GM18499 (cell line): ENCODE measurements at regions not wholly inside any gene's neighbourhood (a gene's known extent, or its start where the extent isn't known, plus 50 kb on each side); places are given as distances from the start of the nearest gene placed in this dataset.

Source experiments
- ATAC-seq: cut with Tn5 transposase; IDR thresholded peaks from one replicate; pipeline ENCODE4 v1.9.1; 2021; ENCODE audit warnings: moderate number of reproducible peaks; ENCODE audit not compliant: insufficient read depth, unreplicated experiment

DNA sequence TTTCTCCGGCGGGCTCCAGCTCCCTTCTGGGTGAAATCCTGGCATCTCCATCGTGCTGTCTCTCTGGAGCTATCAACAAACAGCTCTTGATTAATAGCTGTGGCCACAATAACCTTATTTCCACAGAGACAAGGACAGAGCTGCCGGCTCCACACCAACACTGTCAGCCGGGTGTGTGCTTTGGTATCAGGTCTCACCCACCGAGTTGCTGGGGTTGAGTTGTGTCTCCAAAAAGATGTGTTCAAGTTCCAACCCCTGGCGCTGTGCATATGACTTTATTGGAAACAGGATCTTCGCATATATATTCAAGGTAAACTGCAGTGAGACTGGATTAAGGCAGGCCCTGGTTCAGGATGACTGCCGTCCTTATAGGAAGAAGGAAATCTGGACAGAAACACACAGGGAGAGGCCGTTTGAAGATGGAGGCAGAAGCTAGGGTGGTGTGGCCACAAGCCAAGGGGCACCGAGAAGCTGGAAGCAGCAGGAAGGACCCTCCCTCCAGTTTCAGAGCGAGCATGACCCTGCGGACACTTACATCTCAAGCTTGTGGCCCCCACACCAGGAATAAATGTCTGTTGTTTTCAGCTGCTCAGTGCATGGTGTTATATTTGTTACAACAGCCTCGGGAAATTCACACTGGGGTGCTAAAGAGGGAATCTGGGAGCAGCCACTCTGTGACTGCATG lies 88.4 kb upstream of the TMPRSS2 start:
- ATAC-seq = no peak

DNA sequence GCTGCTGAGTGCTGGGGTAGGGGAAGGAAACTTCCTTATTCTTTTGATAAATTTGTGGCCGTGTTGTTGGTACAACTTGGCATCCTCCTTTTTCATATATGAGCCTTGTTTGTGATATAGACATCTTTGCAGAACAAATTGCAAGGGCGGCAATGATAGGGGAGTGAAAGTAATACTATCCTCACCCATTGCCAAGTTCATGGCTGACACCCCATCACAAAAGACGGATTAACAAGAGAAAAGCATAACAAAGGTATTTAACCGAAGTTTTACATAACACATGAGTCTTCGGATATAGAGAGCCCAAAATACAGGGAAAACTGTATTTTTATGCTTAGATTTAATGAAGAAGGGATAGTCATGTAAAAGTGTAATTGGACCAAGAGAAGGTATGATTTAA lies 86.3 kb upstream of the TMPRSS2 start:
- ATAC-seq = no peak

DNA sequence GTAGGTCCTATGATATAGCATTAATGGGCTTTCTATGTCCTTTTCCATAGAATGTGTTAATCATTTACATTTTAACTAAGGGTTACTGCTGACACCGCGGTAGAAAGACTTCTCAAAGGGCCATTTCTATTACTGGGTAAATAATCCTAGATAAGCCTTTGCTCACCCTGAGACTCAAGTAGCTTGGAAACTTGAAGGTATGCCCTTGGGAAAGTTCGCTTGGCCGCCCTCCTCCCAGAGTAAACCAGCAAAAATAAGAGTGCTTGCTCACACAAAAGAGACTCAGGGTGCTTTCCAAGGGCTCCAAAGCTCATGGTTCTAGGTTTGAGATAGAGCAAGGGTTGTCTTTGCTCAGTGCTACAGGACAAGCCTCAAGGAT lies 85.8 kb upstream of the TMPRSS2 start:
- ATAC-seq = no peak

DNA sequence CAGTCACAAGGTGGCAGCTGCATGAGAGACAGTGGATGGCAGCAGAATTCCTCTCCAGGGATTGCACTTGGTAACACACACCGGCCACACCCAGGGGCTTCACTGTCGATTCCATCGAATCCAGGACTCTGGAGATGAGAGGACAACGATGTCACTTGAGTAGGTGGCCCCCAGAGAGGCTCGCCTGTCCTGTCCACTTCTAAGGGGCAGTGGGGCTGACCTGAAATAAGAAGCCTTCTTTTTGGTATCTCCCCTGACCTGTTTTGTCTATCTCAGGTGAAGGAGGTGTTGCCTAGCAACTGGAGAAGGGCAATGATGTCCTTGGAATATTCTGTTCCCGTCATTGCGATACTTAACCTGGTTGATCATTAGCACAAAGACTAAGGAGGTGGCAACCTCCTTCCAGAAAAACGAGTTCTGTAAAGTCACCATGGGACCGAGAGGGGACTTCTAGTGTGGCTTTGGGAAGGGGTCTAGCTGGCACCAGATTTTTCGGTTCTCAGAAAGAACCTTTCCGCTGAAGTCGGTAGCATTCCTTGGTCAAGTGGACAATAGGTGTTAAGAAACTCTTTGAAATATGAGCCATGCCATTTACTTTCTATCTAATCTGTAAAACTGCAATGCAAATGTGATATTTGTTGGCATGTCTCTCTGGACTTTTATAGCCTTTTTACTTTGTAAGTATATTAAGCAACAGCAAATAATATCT lies 85.2 kb upstream of the TMPRSS2 start:
- ATAC-seq = no peak

DNA sequence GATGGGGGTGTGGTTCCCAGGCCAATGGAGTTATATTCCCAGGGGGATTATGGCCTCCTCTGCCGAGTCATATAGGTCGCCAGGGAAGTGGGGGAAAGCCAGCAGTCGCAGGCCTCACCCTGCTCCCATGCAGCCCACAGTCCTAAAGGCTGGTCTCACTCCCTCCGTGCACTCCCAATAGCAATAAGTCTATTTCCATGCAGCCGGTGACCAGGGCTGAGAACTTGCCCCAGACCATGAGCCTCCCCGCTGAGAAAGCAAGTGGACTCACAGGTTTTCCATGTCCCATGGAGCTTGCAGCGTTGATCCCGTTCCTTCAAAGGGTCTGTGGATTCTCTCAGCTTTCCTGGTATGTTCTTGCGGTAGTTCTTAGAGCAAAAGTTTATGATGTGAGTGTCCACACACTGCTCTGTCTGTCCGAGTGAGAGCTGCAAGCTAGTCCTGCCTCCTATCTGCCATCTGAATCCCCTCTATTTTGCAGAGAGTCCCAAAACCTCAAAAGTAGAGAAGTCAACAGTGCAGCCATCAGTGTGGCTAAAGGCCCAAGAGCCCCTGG lies 81.7 kb upstream of the TMPRSS2 start:
- no peak for ATAC-seq

DNA sequence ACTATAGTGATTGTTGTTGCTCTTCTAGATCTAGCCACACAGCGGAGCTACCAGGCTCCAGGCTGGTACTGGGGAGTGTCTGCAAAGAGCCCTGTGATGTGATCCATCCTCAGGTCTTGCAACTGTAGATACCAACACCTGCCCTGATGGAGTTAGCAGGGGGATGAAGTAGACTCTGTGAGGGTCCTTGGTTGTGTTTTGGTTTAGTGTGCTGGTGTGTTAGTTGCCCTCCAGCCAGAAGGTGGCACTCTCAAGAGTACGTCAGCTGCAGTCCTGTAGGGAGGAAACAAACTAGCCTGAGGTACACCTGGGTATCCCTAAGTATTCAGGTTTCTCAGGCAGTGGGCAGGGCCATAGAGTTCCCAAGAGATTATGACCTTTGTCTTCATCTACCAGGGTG lies 81.2 kb upstream of the TMPRSS2 start:
- no peak for ATAC-seq

DNA sequence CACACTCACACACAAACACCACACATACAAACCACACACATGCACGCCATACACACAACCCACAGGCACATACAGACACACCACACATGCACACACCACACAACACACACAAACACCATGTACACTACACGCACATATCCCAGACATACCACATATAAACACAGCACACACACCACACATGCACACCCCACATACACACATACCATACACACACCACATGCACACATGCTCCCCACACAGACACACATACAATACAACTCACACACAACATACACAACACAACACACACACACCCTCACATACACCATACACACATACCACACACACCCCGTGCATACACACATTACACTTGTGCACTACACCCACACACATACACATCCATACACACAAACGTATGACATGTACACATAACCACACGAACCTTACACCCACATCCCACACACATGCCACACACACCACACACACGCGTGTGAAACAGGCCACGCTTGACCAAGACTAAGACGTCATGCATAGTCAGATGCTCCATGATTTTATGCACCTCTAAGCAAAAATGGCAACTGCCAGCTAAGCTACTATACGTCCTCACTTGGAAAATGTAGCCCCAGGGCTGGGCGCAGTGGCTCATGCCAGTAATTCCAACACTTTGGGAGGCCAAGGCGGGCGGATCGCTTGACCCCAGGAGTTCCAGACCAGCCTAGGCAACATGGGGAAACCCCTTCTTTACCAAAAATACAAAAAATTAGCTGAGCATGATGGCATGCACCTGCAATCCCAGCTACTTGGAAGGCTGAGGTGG lies 77.4 kb upstream of the TMPRSS2 start:
- no peak for ATAC-seq

DNA sequence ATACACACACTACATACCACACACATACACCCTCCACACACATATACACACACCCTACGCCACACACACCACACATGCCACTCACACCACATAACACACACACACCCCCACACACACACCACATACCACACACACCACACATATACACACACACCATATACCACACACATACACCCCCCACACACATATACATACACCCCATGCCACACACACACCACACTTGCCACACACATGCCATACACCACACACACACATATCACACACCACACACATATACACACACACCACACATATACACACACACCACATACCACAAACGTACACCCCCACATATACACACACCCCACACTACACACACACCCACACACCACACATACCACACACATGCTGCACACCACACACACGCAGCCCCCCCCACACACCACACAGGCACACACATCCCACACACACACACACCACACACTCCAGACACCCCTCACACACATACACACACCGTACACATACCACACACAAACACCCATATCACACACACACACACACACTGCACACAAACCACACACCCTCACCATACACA lies 76.7 kb upstream of the TMPRSS2 start:
- ATAC-seq = no peak

DNA sequence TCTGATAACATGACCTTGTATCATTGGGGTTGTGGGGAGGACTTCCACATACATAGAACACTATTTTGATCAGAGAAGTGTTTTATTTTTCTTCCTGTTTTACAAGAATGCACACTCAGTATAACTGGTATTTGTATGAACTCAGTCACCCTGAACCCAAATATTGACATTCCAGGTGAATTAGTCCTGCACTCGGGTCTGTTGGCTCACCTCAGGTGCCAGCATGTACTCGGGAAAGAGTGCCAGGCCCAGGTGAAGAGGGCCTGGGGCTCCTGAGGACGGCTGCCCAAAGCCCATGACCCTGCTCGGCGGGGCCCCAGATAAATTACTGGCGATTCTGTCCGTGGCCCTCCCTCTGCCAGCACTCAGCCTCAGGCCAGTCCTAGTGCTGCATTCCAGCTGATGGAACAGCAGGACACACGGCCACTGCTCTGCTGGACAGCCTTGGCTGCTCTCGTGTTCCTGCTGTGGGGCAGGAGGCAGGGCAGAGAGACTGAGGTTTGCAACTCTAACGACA lies 75.4 kb upstream of the TMPRSS2 start:
- ATAC-seq = no peak

DNA sequence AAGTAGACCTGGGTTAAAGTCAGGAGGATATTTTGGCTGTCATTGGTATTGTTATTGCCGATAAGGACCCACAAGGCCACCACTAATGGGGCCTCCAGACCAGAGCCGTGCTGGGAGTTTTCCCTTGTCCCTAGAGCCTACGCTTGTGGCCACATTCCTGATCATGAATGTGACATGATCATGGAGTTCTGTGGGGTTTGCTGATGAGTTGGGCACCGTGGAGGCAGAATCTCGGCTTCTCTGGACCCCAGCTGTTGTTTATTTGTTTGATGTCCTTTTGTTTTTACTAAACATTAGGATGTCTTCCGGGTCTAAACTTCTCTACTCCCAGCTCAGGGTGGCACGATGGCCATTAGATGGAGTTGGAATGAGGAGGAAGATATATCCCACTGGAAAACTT lies 74.9 kb upstream of the TMPRSS2 start:
- no peak for ATAC-seq

DNA sequence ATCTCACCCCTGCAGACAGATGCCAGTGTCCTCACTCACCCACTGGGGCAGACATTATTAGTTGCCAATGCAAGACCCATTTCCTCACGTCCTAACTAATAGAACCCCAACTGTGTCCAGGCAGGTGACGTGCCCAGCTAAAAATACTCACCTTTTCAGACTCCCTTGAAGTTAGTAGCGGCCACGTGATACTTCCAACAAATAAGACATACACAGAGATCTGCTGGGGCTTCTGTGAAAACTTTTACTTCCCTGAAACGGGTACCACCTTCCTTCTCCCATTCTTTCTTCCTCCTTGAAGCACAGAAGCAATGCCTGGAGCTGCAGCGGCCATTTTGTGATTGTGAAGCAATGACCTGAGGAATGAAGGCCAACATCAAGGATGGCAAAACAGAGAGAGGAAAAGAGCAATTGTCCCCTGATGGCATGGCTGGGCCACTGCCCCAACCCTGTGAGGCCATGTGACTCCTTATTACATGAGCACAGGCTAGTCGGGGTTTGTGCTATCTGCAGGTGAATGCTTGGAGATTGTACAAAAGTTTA lies 74.4 kb upstream of the TMPRSS2 start:
- ATAC-seq = no peak

DNA sequence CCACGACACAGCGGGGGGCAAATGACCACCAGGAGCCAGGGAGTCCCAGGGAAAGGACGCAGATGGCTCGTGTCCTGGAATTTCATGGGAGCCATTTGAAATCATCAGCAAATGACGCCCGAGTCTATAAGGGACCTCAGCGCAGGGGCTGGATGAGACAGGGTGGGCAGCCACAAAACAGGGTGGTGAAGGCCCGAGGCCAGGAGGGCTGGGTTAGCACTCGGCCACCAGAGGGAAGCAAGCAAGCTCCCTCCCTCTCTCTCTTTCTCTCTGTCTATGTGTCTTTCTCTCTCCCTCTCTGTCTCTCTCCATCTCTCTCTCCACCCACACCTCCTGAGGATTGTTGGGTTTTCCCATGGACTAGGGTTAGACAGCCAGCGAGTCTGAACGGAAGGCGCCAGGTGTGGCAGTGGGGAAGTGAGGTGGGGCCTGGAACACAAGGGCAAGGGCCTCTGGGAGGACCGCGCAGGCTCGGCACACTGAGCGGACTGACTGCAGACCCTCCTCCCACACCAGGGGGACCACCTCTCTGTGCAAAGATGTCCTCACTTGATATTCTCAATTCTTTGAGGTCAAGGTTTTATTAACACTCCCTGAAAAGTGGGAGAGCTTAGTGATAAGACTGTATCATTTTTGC lies 73.8 kb upstream of the TMPRSS2 start:
- no peak for ATAC-seq

DNA sequence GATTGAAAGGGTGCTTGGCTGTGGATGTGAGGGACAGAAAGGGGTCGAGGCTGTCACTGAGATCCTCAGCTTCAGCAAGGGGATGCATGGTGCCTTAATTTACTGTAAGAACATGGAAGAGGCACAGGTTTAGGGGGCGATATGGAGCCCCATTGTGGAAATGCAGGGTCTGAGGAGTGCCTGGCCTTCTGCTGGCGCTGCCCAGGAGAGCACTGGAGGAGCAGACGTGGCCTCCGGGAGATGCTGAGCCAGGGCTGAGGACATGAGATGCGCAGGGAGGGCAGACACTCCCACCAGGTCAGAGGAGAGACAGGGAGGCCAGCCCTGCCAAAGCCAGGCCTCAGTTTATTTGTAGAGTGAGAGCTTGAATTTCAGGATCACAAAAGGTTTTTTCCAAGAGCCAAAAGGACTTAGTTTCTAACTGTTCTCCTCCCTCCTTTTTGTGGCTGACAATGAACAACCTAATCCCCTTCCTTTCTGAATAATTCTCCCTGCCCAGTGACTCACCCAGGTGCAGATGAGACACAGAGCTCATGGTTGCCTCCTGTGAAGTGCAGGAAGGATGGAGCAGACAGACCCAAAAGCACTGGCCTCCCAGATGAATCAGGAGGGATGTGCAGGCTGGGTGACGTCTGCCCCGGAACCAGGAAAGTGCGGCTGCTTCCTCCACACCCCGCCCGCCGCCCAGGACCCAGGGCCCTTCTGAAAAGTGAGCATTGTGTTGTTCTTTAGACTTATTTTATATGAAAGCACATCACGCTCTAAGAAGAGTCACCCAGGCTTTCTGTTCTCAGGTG lies 73.0 kb upstream of the TMPRSS2 start:
- ATAC-seq = no peak

DNA sequence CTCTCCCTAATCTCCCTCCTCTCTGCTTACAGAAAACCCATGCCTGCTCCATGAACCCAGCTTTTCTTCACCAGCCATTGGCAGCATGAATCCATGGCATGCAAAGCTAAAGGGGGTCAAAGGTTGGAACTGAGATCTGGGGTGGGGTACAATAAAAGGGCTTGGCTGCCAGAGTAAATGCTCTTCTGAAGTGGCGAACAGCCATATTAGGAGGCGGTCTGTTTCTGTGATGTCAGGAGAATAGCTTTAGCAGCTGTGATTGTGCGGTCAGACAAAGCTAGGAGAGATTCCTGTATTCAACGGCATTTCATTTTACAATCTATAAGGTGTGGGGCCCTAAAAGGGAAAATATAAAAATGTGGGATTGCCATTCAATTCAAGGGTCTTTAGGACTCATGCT lies 71.7 kb upstream of the TMPRSS2 start:
- no peak for ATAC-seq

DNA sequence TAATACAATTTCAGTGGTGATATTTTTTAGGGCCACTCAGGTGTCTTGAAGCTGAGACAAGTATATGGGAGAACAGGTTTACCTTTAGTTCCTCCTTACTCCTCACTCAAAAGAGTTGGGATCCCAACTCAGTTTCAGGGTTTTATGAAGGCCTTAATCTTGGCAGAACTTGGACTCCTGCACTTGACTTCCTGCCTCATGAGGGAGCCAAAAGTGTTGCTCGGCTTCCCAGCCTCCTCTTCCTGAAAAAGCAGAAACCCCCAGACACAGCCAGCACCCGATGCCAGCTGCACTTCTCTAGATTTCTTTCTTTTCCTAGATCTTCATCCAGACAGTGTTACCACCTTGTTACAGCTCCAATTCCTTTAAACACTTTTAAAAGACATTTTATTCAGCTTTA lies 70.8 kb upstream of the TMPRSS2 start:
- ATAC-seq = no peak

DNA sequence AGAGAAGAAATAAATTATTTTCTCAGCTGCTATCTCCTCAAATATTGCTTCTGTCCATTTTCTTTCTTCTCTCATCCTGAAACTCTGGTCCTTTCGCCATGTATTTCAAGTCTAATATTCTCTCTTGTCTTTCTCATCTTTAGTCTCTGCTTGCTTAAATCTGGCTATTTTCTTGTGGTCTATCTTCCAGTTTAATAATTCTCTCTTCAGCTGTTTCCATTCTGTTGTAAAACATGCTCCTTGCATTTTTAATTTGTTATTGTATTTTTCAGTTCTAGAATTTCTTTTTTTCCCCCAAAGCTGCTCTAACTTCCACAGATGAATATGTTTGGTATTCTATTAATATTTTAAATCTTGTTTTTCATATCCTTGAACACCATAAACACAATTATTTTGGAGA lies 70.1 kb upstream of the TMPRSS2 start:
- ATAC-seq = no peak

DNA sequence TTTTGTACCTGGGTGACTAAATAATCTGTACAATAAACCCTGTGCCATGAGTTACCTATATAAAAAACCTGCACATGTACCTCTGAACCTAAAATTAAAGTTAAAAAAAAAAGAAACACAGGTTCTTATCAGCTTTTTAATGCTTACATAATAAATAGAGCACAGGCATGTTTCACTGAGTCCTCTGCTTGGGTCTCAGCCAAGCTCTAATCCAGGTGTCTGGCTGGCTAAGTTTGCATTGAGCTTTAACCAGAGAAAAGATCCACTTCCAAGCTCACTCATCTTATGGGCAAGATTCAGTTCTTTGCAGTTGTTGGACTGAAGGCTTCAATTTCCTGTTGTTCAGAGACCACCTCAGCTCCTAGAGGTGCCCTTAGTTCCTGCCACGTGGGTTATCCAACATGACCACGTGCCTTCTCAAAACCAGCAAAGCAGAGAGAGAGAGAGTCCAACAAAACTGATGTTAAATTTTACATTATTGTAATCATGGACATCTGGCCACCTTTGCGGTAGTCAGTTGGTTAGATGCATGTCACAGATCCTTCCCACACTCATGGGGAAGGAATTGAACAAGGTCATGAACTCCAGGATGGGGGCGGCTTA lies 68.2 kb upstream of the TMPRSS2 start:
- no peak for ATAC-seq

DNA sequence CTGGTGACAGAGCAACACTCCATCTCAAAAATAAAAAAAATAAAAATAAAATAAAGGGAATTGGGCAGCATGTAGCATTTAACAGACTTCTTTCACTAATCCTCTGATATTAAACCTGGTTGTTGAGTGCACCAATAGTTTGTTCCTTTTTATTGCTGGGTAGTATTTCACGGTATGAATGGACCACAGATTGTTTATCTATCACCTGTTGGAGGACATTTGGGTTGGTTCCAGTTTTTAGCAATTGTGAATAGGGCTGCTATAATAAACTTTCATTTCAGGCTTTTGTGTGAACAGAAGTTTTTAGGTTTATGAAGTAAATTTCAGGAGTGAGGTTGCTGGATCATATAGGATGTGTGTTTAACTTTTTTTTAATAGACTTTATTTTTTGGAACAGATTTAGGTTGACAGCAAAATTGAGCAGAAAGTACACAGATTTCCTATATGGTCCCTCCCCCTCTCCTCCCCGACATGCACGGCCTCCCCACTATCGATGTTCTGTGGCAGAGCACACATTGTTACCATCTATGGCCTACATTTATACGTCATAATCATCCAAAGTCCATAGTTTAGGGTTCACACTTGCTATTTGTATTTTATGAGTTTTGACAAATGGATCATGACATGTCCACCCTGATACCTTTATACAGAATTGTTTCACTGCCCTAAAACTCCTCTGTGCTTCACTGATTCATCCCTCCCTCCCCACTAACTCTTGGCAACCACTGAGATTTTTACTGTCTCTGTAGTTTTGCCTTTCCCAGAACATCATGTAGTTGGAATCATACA lies 66.1 kb upstream of the TMPRSS2 start:
- no peak for ATAC-seq
